ENCODE measurements at regions not wholly inside any gene's neighbourhood (a gene's known extent, or its start where the extent isn't known, plus 50 kb on each side); places are given as distances from the start of the nearest gene placed in this dataset.

GRCh38 chr12:41919048-41919447 lies 225.6 kb downstream of the GXYLT1 start:
- TF ChIP-seq POLR2AphosphoS5 (IDR thresholded peaks at IDR 0.05) = no peak
- Histone ChIP-seq H3K4me1 (peaks cover 0 to 14% (median 4%) of the 10 kb centered on the region in 6 donors), H3K4me3 (no peak overlapping the region), H3K27me3 (replicated peaks in 1 of 7) (no peaks in the 10 kb centered on the region), H3K27ac (no peak overlapping the region), H3K9me3 (no peaks in the 10 kb centered on the region), H3K36me3 (no peaks in the 10 kb centered on the region)
- intact Hi-C loops (cut with DNase I; ENCODE audit: low total_unique reads) = loop anchor here (10.0 kb wide), 1 partner anchor 404 kb away; no protein-coding TSS in a partner anchor
- 94 to 97% (median 94%) methylated on average over 1 of the region's 1 CpG for WGBS, 5 donors
- no peak for DNase-seq

GRCh38 chr12:41917938-41918341 lies 226.7 kb downstream of the GXYLT1 start:
- DNase-seq = no peak
- Histone ChIP-seq H3K4me3 (no peak overlapping the region), H3K4me1 (peaks cover 0 to 14% (median 4%) of the 10 kb centered on the region in 6 donors), H3K36me3 (no peaks in the 10 kb centered on the region), H3K27ac (peak overlapping the region in 2 of 8 donors; percentile 7 to 8), H3K27me3 (replicated peaks in 1 of 7) (no peaks in the 10 kb centered on the region), H3K9me3 (no peaks in the 10 kb centered on the region)
- TF ChIP-seq POLR2AphosphoS5 (IDR thresholded peaks at IDR 0.05) (no peak), CTCF (IDR thresholded peaks at IDR 0.05 in 8 of 11, conservative IDR thresholded peaks at IDR 0.05 in 3 of 11) (no peak), POLR2A (IDR thresholded peaks at IDR 0.05) (no peak)
- intact Hi-C loops (cut with DNase I; ENCODE audit: low total_unique reads) = loop anchor here (10.0 kb wide), 1 partner anchor 403 kb away; no protein-coding TSS in a partner anchor
- WGBS, 5 donors = 9 to 28% (median 21%) methylated on average over 5 of the region's 5 CpGs

- Histone ChIP-seq H3K4me1 (peaks cover 0 to 14% (median 4%) of the 10 kb centered on the region in 6 donors), H3K27me3 (replicated peaks in 1 of 7) (no peaks in the 10 kb centered on the region), H3K9me3 (no peaks in the 10 kb centered on the region), H3K27ac (no peak overlapping the region), H3K4me3 (no peak overlapping the region), H3K36me3 (no peaks in the 10 kb centered on the region)
- no peak for DNase-seq
- intact Hi-C loops (cut with DNase I; ENCODE audit: low total_unique reads) = loop anchor here (10.0 kb wide), 1 partner anchor 402 kb away; no protein-coding TSS in a partner anchor
- no peak for TF ChIP-seq POLR2A (IDR thresholded peaks at IDR 0.05)
Measured at GRCh38 chr12:41917181-41917580, 227.5 kb downstream of the GXYLT1 start.

- no peak for TF ChIP-seq POLR2A (IDR thresholded peaks at IDR 0.05)
- TF ChIP-seq POLR2AphosphoS5 (IDR thresholded peaks at IDR 0.05) = no peak
- TF ChIP-seq CTCF (IDR thresholded peaks at IDR 0.05 in 8 of 11, conservative IDR thresholded peaks at IDR 0.05 in 3 of 11) = no peak
- Histone ChIP-seq H3K27me3 (replicated peaks in 1 of 7) (no peaks in the 10 kb centered on the region), H3K4me3 (no peak overlapping the region), H3K9me3 (no peaks in the 10 kb centered on the region), H3K36me3 (no peaks in the 10 kb centered on the region), H3K27ac (no peak overlapping the region), H3K4me1 (peaks cover 0 to 6% (median 0%) of the 10 kb centered on the region in 6 donors)
- 77 to 83% (median 80%) methylated on average over 6 of the region's 6 CpGs for WGBS, 5 donors
- intact Hi-C loops (cut with DNase I; ENCODE audit: low total_unique reads) = loop anchor here (10.0 kb wide), 1 partner anchor 396 kb away; no protein-coding TSS in a partner anchor
- DNase-seq = no peak
Measured at GRCh38 chr12:41910578-41911320, 233.9 kb downstream of the GXYLT1 start.

DNA sequence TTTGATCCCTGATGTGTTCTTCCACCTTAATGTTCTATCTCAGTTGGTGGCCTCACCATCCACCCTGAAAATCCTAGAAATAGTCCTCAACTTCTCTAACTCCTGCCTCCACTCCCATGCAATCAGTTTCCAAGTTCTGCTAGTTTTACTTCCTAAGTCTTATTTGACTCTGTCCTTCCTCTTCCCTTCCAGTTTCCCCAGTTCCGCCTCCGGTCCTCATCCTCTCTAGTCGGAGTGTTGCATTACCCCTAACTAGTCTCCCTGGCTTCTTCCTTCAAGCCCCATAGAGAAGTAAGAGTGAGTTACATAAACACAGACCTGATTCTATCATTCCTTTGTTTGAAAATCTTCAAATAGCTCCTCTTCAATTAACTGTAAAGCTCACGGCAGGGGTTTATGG lies 236.5 kb downstream of the GXYLT1 start:
- no peak for TF ChIP-seq CTCF (IDR thresholded peaks at IDR 0.05 in 8 of 11, conservative IDR thresholded peaks at IDR 0.05 in 3 of 11)
- no peak for TF ChIP-seq POLR2A (IDR thresholded peaks at IDR 0.05)
- no peak for TF ChIP-seq POLR2AphosphoS5 (IDR thresholded peaks at IDR 0.05)

More for the DNA sequence above, 236.5 kb downstream of the GXYLT1 start:
- H3K27ac ChIP-seq = no peak overlapping the region
- WGBS, 5 donors = 73 to 86% (median 80%) methylated on average over 4 of the region's 4 CpGs
- no peaks in the 10 kb centered on the region for H3K9me3 ChIP-seq
- no peak overlapping the region for H3K4me3 ChIP-seq
- DNase-seq = no peak
- no peaks in the 10 kb centered on the region for H3K36me3 ChIP-seq
- no peaks in the 10 kb centered on the region for H3K27me3 ChIP-seq (replicated peaks in 1 of 7)
- peaks cover 0 to 6% (median 0%) of the 10 kb centered on the region in 6 donors for H3K4me1 ChIP-seq
- intact Hi-C loops (cut with DNase I; ENCODE audit: low total_unique reads) = no loop called here
